ENCODE measurements at regions not wholly inside any gene's neighbourhood (a gene's known extent, or its start where the extent isn't known, plus 50 kb on each side); places are given as distances from the start of the nearest gene placed in this dataset.

- Histone ChIP-seq H3K4me3 (no peak overlapping the region), H3K9ac (ENCODE audit: low read depth in 2 of 2, low read length in 2 of 2) (no peak overlapping the region), H3K9me3 (no peaks in the 10 kb centered on the region), H3K36me3 (no peaks in the 10 kb centered on the region), H3K27ac (no peak overlapping the region), H3K4me1 (no peaks in the 10 kb centered on the region), H3K27me3 (peaks cover 18% of the 10 kb centered on the region)
- TF ChIP-seq CTCF (IDR thresholded peaks at IDR 0.05), result no peak
- no peak for DNase-seq
- intact Hi-C loops (cut with DNase I), result no loop called here
Observed at GRCh38 chr7:1297017-1297960, 64.6 kb downstream of the UNCX start.

GRCh38 chr7:1298051-1298930 lies 65.6 kb downstream of the UNCX start:
- Histone ChIP-seq H3K9me3 (no peaks in the 10 kb centered on the region), H3K36me3 (no peaks in the 10 kb centered on the region), H3K4me3 (no peak overlapping the region), H3K4me1 (no peaks in the 10 kb centered on the region), H3K27me3 (peaks cover 18% of the 10 kb centered on the region), H3K27ac (no peak overlapping the region), H3K9ac (ENCODE audit: low read depth in 2 of 2, low read length in 2 of 2) (no peak overlapping the region)
- no peak for TF ChIP-seq CTCF (IDR thresholded peaks at IDR 0.05)
- intact Hi-C loops (cut with DNase I), result no loop called here
- DNase-seq, result no peak

- Histone ChIP-seq H3K4me1 (no peaks in the 10 kb centered on the region), H3K9ac (ENCODE audit: low read depth in 2 of 2, low read length in 2 of 2) (no peak overlapping the region), H3K4me3 (no peak overlapping the region), H3K36me3 (no peaks in the 10 kb centered on the region), H3K27ac (no peak overlapping the region), H3K27me3 (peaks cover 14% of the 10 kb centered on the region), H3K9me3 (no peaks in the 10 kb centered on the region)
- no peak for DNase-seq
- TF ChIP-seq CTCF (IDR thresholded peaks at IDR 0.05), result no peak
- intact Hi-C loops (cut with DNase I), result no loop called here
Observed at GRCh38 chr7:1298931-1299885, 66.5 kb downstream of the UNCX start.

- H3K36me3 ChIP-seq, result no peaks in the 10 kb centered on the region
- peaks cover 11% of the 10 kb centered on the region for H3K27me3 ChIP-seq
- no peak for TF ChIP-seq CTCF (IDR thresholded peaks at IDR 0.05)
- no peak overlapping the region for H3K9ac ChIP-seq (ENCODE audit: low read depth in 2 of 2, low read length in 2 of 2)
- no peak overlapping the region for H3K27ac ChIP-seq
- no peak for DNase-seq
- H3K4me1 ChIP-seq, result no peaks in the 10 kb centered on the region
- no peaks in the 10 kb centered on the region for H3K9me3 ChIP-seq
- no peak overlapping the region for H3K4me3 ChIP-seq
- intact Hi-C loops (cut with DNase I), result no loop called here
Observed at GRCh38 chr7:1300206-1300605, 67.5 kb downstream of the UNCX start.

GRCh38 chr7:1300636-1301035 lies 68.0 kb downstream of the UNCX start:
- no peak overlapping the region for H3K9ac ChIP-seq (ENCODE audit: low read depth in 2 of 2, low read length in 2 of 2)
- no peaks in the 10 kb centered on the region for H3K4me1 ChIP-seq
- no peak for DNase-seq
- H3K27me3 ChIP-seq, result peaks cover 10% of the 10 kb centered on the region
- H3K4me3 ChIP-seq, result no peak overlapping the region
- no peaks in the 10 kb centered on the region for H3K36me3 ChIP-seq
- H3K9me3 ChIP-seq, result no peaks in the 10 kb centered on the region
- no peak overlapping the region for H3K27ac ChIP-seq
- intact Hi-C loops (cut with DNase I), result no loop called here
- TF ChIP-seq CTCF (IDR thresholded peaks at IDR 0.05), result no peak

Data from colonic mucosa (tissue), 4 donors.